IMR-90 (cell line): ENCODE measurements at regions not wholly inside any gene's neighbourhood (a gene's known extent, or its start where the extent isn't known, plus 50 kb on each side); places are given as distances from the start of the nearest gene placed in this dataset.

Experiments used
- ATAC-seq: fragments of 200-7000 bp; cut with Tn5 transposase; 2 replicates; pipeline ENCODE4 v1.9.1; 2020; ENCODE audit warnings: low read depth, mild to moderate bottlenecking, moderate library complexity
- BruUV-seq: library from RNA; stranded (reverse); fragments of 400-500 nt; replicated peaks from 2 replicates; lab custom pipeline; 2021; lab: Mats Ljungman, UMichigan
- CTCF ChIA-PET: fragments of 300-600 bp; formaldehyde crosslinking; extraction: SDS; loops from one replicate; lab custom pipeline; 2021; ENCODE audit warnings: antibody characterized with exemption; lab: Yijun Ruan, JAX
- POLR2A ChIA-PET: fragments of 300-600 bp; sonication (Branson Sonifier 250); formaldehyde crosslinking; loops from one replicate; lab custom pipeline; 2022; ENCODE audit warnings: antibody characterized with exemption; ENCODE audit not compliant: unreplicated experiment; lab: Charles Lee
- DNase-seq: peaks from one replicate; pipeline ENCODE4 v3.0.0; 2013
- H2AFZ ChIP-seq: replicated peaks from 2 replicates; pipeline ENCODE3; 2013; ENCODE audit warnings: low read length, mild to moderate bottlenecking; ENCODE audit not compliant: poor library complexity
- H2AK5ac ChIP-seq: 2 replicates; pipeline ENCODE4 v1.6.1; 2013; ENCODE audit warnings: low read depth, low read length, inconsistent platforms
- H2AK9ac ChIP-seq: replicated peaks from 2 replicates; pipeline ENCODE3; 2013; ENCODE audit warnings: mild to moderate bottlenecking, low read depth, low read length, moderate library complexity; ENCODE audit not compliant: poor library complexity
- H2BK120ac ChIP-seq: 2 replicates; pipeline ENCODE4 v1.6.1; 2013; ENCODE audit warnings: low read depth, low read length, inconsistent platforms
- H2BK15ac ChIP-seq: 3 replicates; pipeline ENCODE4 v1.6.1; 2013; ENCODE audit warnings: low read depth, low read length, inconsistent platforms
- H2BK20ac ChIP-seq: 2 replicates; pipeline ENCODE4 v1.6.1; 2013; ENCODE audit warnings: low read depth, mild to moderate bottlenecking, inconsistent platforms, low read length, moderate library complexity
- H2BK5ac ChIP-seq: 2 replicates; pipeline ENCODE4 v1.6.1; 2013; ENCODE audit warnings: mild to moderate bottlenecking, low read depth, low read length, inconsistent platforms; ENCODE audit not compliant: poor library complexity, severe bottlenecking
- H3K14ac ChIP-seq: replicated peaks from 2 replicates; pipeline ENCODE4 v1.6.1; 2013; ENCODE audit warnings: low read depth, low read length, inconsistent platforms
- H3K18ac ChIP-seq: 2 replicates; pipeline ENCODE4 v1.6.1; 2013; ENCODE audit warnings: low read depth, low read length, control low read depth
- H3K23ac ChIP-seq: 2 replicates; pipeline ENCODE4 v1.6.1; 2013; ENCODE audit warnings: low read depth, low read length, inconsistent platforms
- H3K27ac ChIP-seq: 2 replicates; pipeline ENCODE4 v1.5.1; 2013; ENCODE audit warnings: mild to moderate bottlenecking, control low read depth, low read length; ENCODE audit not compliant: insufficient read depth
- H3K27me3 ChIP-seq: 2 replicates; pipeline ENCODE4 v1.6.1; 2013; ENCODE audit warnings: low read length; ENCODE audit not compliant: control insufficient read depth, insufficient read depth
- H3K36me3 ChIP-seq: 2 replicates; pipeline ENCODE4 v1.6.1; 2013; ENCODE audit warnings: low read length, mixed read lengths; ENCODE audit not compliant: control insufficient read depth, insufficient read depth
- H3K4ac ChIP-seq: 2 replicates; pipeline ENCODE4 v1.6.1; 2013; ENCODE audit warnings: low read depth, low read length, inconsistent platforms
- H3K4me1 ChIP-seq: 2 replicates; pipeline ENCODE4 v1.6.1; 2013; ENCODE audit warnings: low read length, mixed read lengths; ENCODE audit not compliant: control insufficient read depth, insufficient read depth
- H3K4me2 ChIP-seq: 2 replicates; pipeline ENCODE4 v1.6.1; 2013; ENCODE audit warnings: low read depth, mild to moderate bottlenecking, control low read depth, low read length, moderate library complexity
- H3K4me3 ChIP-seq: 2 replicates; pipeline ENCODE4 v1.5.1; 2013; ENCODE audit warnings: low read depth, mild to moderate bottlenecking, control low read depth, low read length, moderate library complexity; ENCODE audit not compliant: insufficient read depth
- H3K56ac ChIP-seq: 2 replicates; pipeline ENCODE4 v1.6.1; 2013; ENCODE audit warnings: low read length, inconsistent platforms; ENCODE audit not compliant: insufficient read depth; ENCODE audit errors: extremely low read depth
- H3K79me1 ChIP-seq, 2 experiments: 2 replicates each; pipeline ENCODE4 v1.6.1; 2013; ENCODE audit warnings: low read length in 2 of 2, inconsistent platforms in 1 of 2, low read depth in 1 of 2
- H3K9ac ChIP-seq: 2 replicates; pipeline ENCODE4 v1.6.1; 2013; ENCODE audit warnings: low read depth, low read length, control low read depth
- H3K9me1 ChIP-seq: 2 replicates; pipeline ENCODE4 v1.6.1; 2013; ENCODE audit warnings: low read length, inconsistent platforms; ENCODE audit not compliant: insufficient read depth
- H3K9me3 ChIP-seq: 2 replicates; pipeline ENCODE4 v1.6.1; 2013; ENCODE audit warnings: low read length; ENCODE audit not compliant: control insufficient read depth, insufficient read depth
- H4K20me1 ChIP-seq: 2 replicates; pipeline ENCODE4 v1.6.1; 2013; ENCODE audit warnings: low read length, inconsistent platforms; ENCODE audit not compliant: insufficient read depth
- H4K5ac ChIP-seq: 2 replicates; pipeline ENCODE4 v1.6.1; 2013; ENCODE audit warnings: mild to moderate bottlenecking, low read depth, low read length, control low read depth
- H4K8ac ChIP-seq, 2 experiments: 2 replicates each; pipeline ENCODE4 v1.6.1; 2013; ENCODE audit warnings: low read depth in 2 of 2, low read length in 2 of 2, control low read depth in 1 of 2, inconsistent platforms in 1 of 2
- H4K91ac ChIP-seq: 2 replicates; pipeline ENCODE4 v1.6.1; 2013; ENCODE audit warnings: low read depth, low read length, inconsistent platforms; ENCODE audit not compliant: insufficient read depth
- BHLHE40 ChIP-seq: fragments of 150-350 bp; IDR thresholded peaks from 2 replicates; pipeline ENCODE4 v1.6.1; 2016; ENCODE audit warnings: mild to moderate bottlenecking, low read depth, low read length
- CEBPB ChIP-seq: IDR thresholded peaks from 2 replicates; pipeline ENCODE4 v1.6.1; 2012; ENCODE audit warnings: low read depth, low read length, improper control_type of control experiment
- CHD1 ChIP-seq: IDR thresholded peaks from 2 replicates; pipeline ENCODE4 v1.6.1; 2012; ENCODE audit warnings: low read depth, low read length, improper control_type of control experiment
- FOS ChIP-seq: fragments of 150-350 bp; IDR thresholded peaks from 2 replicates; pipeline ENCODE4 v1.6.1; 2016; ENCODE audit warnings: low read depth, low read length
- MAFK ChIP-seq: IDR thresholded peaks from 2 replicates; pipeline ENCODE4 v1.6.1; 2012; ENCODE audit warnings: low read depth, low read length, improper control_type of control experiment
- MAZ ChIP-seq: IDR thresholded peaks from 2 replicates; pipeline ENCODE4 v1.6.1; 2012; ENCODE audit warnings: low read depth, mild to moderate bottlenecking, low read length, improper control_type of control experiment, moderate library complexity, borderline replicate concordance
- MXI1 ChIP-seq: IDR thresholded peaks from 2 replicates; pipeline ENCODE4 v1.6.1; 2012; ENCODE audit warnings: low read depth, mild to moderate bottlenecking, low read length, moderate library complexity, borderline replicate concordance
- NFE2L2 ChIP-seq: fragments of 150-350 bp; IDR thresholded peaks from 2 replicates; pipeline ENCODE4 v1.6.1; 2016; ENCODE audit warnings: low read depth, mild to moderate bottlenecking, low read length
- POLR2A ChIP-seq: IDR thresholded peaks from 2 replicates; pipeline ENCODE4 v1.6.1; 2012; ENCODE audit warnings: mild to moderate bottlenecking, low read depth, low read length
- RAD21 ChIP-seq: IDR thresholded peaks from 2 replicates; pipeline ENCODE4 v1.6.1; 2012; ENCODE audit warnings: low read length, improper control_type of control experiment
- RCOR1 ChIP-seq: IDR thresholded peaks from 2 replicates; pipeline ENCODE4 v1.6.1; 2012; ENCODE audit warnings: mild to moderate bottlenecking, low read length, improper control_type of control experiment; ENCODE audit not compliant: insufficient replicate concordance
- RFX5 ChIP-seq: IDR thresholded peaks from 2 replicates; pipeline ENCODE4 v1.8.0; 2012; ENCODE audit warnings: low read depth, mild to moderate bottlenecking, low read length, moderate library complexity
- SMC3 ChIP-seq: fragments of 150-350 bp; IDR thresholded peaks from 2 replicates; pipeline ENCODE4 v1.6.1; 2016; ENCODE audit warnings: low read depth, mild to moderate bottlenecking, antibody characterized with exemption, low read length, moderate library complexity
- WGBS, 2 experiments: methylation state at CpG; one replicate each; pipeline versions ENCODE4 v1.1.5 to v1.1.7; 2013; ENCODE audit warnings: missing lambda C conversion rate in 2 of 2; ENCODE audit not compliant: insufficient read length in 1 of 2; ENCODE audit errors: extremely low coverage in 2 of 2; 5-methylcytosine and 5-hydroxymethylcytosine counted together
- dilution Hi-C: fragments of 300-500 bp; cut with HindIII; formaldehyde crosslinking; loops from one replicate; pipeline ENCODE4 v1.14.3; 2018; ENCODE audit warnings: low sequenced_read_pairs; ENCODE audit not compliant: unreplicated experiment
- in situ Hi-C: fragments of 300-500 bp; cut with MboI; formaldehyde crosslinking; loops from 3 replicates; pipeline ENCODE4 v1.14.3; 2019; ENCODE audit warnings: low sequenced_read_pairs, inconsistent platforms, mixed read lengths
- intact Hi-C: fragments of 100-400 bp; cut with micrococcal nuclease; formaldehyde crosslinking; loops from 2 replicates; pipeline ENCODE4 v1.10.0; 2022
- TF ChIP-seq, protein P1 (sequence below): conservative IDR thresholded peaks from 2 replicates; pipeline ENCODE4 v1.5.1; 2012; ENCODE audit warnings: mild to moderate bottlenecking, low read depth, low read length, improper control_type of control experiment
- TF ChIP-seq, protein P2 (sequence below): fragments of 150-350 bp; IDR thresholded peaks from 2 replicates; pipeline ENCODE4 v1.6.1; 2016; ENCODE audit warnings: low read depth, mild to moderate bottlenecking, low read length, moderate library complexity, borderline replicate concordance
- TF ChIP-seq, protein P3 (sequence below): fragments of 150-350 bp; IDR thresholded peaks from 2 replicates; pipeline ENCODE4 v1.6.1; 2017; ENCODE audit warnings: mild to moderate bottlenecking, antibody characterized with exemption, low read length, low read depth

DNA sequence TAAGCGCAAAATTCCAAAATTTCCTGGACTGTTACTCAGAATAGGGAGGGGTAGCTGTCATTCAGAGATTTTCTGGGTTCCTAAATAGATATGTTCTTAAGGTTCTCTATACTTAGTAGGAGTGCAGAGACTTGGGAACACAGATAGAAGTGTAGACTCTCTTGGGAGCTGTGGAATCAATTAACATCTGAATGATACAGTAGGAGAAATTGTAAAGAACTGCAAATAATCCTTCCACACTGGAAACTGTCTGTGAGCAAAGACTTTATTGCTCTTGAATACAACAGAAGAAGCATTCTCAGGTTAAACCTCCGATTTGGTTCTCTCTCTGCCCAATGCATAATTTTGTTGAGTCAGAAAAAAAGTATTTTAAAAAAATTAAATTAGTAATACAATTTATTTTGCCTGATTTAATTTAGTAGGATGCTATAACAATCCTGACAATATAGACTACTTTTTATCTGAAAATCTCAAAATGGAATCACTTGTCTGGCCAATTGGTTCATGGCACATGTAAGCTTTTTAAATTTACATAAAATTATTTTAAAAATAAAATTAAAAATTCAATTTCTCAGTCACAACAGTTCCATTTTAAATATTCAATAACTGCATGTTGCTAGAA, 1754.3 kb downstream of the PLA2G4A start:
- no peak for ATAC-seq
- Histone ChIP-seq H3K4ac (no peak overlapping the region), H4K8ac (no peak overlapping the region), H4K5ac (no peak overlapping the region), H3K27me3 (no peaks in the 10 kb centered on the region), H3K27ac (no peak overlapping the region), H3K18ac (no peak overlapping the region), H2BK20ac (no peak overlapping the region), H2BK120ac (no peak overlapping the region), H4K20me1 (no peaks in the 10 kb centered on the region), H3K9ac (no peak overlapping the region), H3K4me2 (no peak overlapping the region), H2BK15ac (no peak overlapping the region), H2BK5ac (no peak overlapping the region), H3K36me3 (no peaks in the 10 kb centered on the region), H3K14ac (no peak overlapping the region), H3K23ac (no peak overlapping the region), H2AK9ac (no peak overlapping the region), H3K56ac (no peak overlapping the region), H2AK5ac (no peak overlapping the region), H3K79me1 (no peaks in the 10 kb centered on the region), H3K9me1 (no peaks in the 10 kb centered on the region), H4K91ac (no peak overlapping the region), H3K4me1 (no peaks in the 10 kb centered on the region), H3K4me3 (no peak overlapping the region), H2AFZ (no peak overlapping the region), H3K9me3 (no peaks in the 10 kb centered on the region)
- CTCF ChIA-PET, result interaction anchor here (0.5 kb wide), 1 partner anchor 722 kb away, joined by 5 read pairs; no protein-coding TSS in a partner anchor
- no peak for DNase-seq
- no TSS peak for BruUV-seq
- intact Hi-C loops, result no loop called here
- TF ChIP-seq MXI1 (no peak), RCOR1 (no peak), MAZ (no peak), NFE2L2 (no peak), SMC3 (no peak), BHLHE40 (no peak), POLR2A (no peak), RAD21 (no peak), CEBPB (no peak), FOS (no peak), CHD1 (no peak), RFX5 (no peak), MAFK (no peak)
- TF ChIP-seq, protein P1, sequence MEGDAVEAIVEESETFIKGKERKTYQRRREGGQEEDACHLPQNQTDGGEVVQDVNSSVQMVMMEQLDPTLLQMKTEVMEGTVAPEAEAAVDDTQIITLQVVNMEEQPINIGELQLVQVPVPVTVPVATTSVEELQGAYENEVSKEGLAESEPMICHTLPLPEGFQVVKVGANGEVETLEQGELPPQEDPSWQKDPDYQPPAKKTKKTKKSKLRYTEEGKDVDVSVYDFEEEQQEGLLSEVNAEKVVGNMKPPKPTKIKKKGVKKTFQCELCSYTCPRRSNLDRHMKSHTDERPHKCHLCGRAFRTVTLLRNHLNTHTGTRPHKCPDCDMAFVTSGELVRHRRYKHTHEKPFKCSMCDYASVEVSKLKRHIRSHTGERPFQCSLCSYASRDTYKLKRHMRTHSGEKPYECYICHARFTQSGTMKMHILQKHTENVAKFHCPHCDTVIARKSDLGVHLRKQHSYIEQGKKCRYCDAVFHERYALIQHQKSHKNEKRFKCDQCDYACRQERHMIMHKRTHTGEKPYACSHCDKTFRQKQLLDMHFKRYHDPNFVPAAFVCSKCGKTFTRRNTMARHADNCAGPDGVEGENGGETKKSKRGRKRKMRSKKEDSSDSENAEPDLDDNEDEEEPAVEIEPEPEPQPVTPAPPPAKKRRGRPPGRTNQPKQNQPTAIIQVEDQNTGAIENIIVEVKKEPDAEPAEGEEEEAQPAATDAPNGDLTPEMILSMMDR, result no peak
- TF ChIP-seq, protein P2, sequence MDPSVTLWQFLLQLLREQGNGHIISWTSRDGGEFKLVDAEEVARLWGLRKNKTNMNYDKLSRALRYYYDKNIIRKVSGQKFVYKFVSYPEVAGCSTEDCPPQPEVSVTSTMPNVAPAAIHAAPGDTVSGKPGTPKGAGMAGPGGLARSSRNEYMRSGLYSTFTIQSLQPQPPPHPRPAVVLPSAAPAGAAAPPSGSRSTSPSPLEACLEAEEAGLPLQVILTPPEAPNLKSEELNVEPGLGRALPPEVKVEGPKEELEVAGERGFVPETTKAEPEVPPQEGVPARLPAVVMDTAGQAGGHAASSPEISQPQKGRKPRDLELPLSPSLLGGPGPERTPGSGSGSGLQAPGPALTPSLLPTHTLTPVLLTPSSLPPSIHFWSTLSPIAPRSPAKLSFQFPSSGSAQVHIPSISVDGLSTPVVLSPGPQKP, result no peak
- TF ChIP-seq, protein P3, sequence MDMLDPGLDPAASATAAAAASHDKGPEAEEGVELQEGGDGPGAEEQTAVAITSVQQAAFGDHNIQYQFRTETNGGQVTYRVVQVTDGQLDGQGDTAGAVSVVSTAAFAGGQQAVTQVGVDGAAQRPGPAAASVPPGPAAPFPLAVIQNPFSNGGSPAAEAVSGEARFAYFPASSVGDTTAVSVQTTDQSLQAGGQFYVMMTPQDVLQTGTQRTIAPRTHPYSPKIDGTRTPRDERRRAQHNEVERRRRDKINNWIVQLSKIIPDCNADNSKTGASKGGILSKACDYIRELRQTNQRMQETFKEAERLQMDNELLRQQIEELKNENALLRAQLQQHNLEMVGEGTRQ, result no peak
- in situ Hi-C loops, result no loop called here
- POLR2A ChIA-PET, result no interaction called here
- dilution Hi-C loops, result no loop called here
- no CpG with 5 or more reads among the region's 2 CpGs for WGBS, 2 experiments
